ENCODE measurements at regions not wholly inside any gene's neighbourhood (a gene's known extent, or its start where the extent isn't known, plus 50 kb on each side); places are given as distances from the start of the nearest gene placed in this dataset.

DNA sequence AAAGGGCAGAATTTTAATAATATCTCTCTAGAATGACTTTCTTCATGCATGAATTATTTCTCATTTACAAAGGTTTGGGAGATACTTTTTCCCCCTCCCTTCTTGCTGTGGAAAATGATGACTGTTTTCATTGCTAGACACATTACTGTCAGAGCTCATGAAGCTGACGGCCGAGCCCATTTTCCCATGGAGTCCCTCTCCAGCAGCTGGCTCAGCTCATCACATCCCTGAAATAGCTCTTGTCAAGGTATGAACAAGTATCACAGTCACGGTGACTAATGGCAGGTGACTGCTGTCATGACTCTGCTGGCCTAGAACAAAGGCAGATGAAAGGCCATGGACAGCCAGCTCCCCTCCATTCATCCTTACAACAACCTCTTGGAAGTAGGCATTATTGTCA is 208.1 kb downstream of the ABCC12 start:
- H3K4me3 Mint-ChIP-seq = no peak overlapping the region
- H3K27me3 Mint-ChIP-seq (ENCODE audit: low read depth) = no peaks in the 10 kb centered on the region
- ChIA-PET CTCF (no interaction called here), POLR2A (no interaction called here)
- H3K36me3 Mint-ChIP-seq (ENCODE audit: low read depth) = no peaks in the 10 kb centered on the region
- H3K27ac Mint-ChIP-seq = no peak overlapping the region
- ATAC-seq (no peak), DNase-seq (no peak)
- H3K9me3 Mint-ChIP-seq (ENCODE audit: insufficient read depth) = no peaks in the 10 kb centered on the region
- H3K4me1 Mint-ChIP-seq (ENCODE audit: low read depth) = no peaks in the 10 kb centered on the region

DNA sequence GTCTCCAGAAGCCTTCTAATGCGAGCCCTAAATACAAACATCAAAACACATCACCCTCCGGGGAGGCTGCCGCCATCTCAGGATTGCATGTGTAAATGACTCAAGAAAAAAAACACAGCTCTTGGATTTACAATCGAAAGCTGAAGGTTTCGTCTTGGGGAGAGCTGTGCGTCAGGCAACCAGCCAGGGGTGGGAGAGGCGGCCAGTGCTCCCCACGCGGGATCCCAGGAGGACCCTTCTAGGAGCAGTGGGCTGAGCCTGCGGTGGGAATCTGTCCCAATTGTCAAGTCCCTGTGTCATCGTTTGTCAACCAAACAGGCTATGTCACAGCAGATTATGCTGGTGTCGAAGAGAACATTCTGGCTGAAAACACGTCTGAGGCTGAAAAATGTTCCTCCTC is 209.7 kb downstream of the ABCC12 start:
- CTCF ChIA-PET = interaction anchor here (1.3 kb wide), 1 partner anchor 804 kb away, joined by 3 read pairs; no protein-coding TSS in a partner anchor
- H3K4me1 Mint-ChIP-seq (ENCODE audit: low read depth) = no peaks in the 10 kb centered on the region

DNA sequence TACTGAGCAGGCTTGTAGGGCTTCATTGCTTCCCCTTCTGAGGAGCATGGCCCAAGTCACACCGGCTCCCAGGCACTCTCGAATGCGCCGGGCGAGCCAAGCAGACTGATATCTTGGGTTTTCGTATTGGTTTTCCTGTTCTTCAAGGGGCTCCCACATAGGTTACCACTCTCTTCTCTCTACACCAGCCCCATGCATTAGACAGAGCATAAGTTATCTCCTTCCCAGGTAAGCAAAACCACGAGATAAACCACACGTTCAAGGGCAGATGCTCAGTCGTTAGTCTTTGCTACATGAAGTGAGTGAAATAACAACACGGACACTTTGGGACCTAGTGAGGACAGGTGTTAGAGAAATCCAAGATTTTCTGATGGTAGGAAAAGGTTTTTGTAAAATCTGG is 211.2 kb downstream of the ABCC12 start:
- H3K36me3 Mint-ChIP-seq (ENCODE audit: low read depth) = no peaks in the 10 kb centered on the region
- no peaks in the 10 kb centered on the region for H3K27me3 Mint-ChIP-seq (ENCODE audit: low read depth)
- no peak overlapping the region for H3K27ac Mint-ChIP-seq
- POLR2A ChIA-PET = no interaction called here
- ATAC-seq (no peak), DNase-seq (no peak)
- H3K4me3 Mint-ChIP-seq = no peak overlapping the region
- H3K4me1 Mint-ChIP-seq (ENCODE audit: low read depth) = no peaks in the 10 kb centered on the region
- CTCF ChIA-PET = no interaction called here
- H3K9me3 Mint-ChIP-seq (ENCODE audit: insufficient read depth) = no peaks in the 10 kb centered on the region

More for the DNA sequence above, 209.7 kb downstream of the ABCC12 start:
- H3K36me3 Mint-ChIP-seq (ENCODE audit: low read depth) = no peaks in the 10 kb centered on the region
- DNase-seq (no peak), ATAC-seq (no peak)
- H3K27me3 Mint-ChIP-seq (ENCODE audit: low read depth) = no peaks in the 10 kb centered on the region
- POLR2A ChIA-PET = no interaction called here
- H3K4me3 Mint-ChIP-seq = no peak overlapping the region
- no peak overlapping the region for H3K27ac Mint-ChIP-seq
- no peaks in the 10 kb centered on the region for H3K9me3 Mint-ChIP-seq (ENCODE audit: insufficient read depth)

DNA sequence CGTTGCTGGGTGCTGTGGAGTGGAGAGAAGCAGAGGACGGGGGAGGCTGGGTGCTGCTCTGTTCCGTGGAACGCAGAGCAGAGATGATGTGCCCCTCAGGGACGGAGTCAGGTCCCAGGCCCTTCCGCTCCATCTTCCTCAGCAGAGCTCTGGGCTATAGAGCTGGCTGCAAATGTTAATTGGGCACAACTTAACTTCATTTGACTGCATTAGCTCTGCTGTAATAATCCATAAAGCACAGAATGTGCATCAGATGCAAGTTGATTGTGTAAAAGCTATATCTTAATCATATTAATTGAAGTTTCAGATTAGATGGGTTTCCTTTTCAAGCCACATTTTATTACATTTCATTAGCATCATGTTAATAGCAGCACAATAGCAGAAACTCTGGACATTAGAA is 212.6 kb downstream of the ABCC12 start:
- POLR2A ChIA-PET = no interaction called here
- ATAC-seq = no peak
- no peaks in the 10 kb centered on the region for H3K4me1 Mint-ChIP-seq (ENCODE audit: low read depth)

DNA sequence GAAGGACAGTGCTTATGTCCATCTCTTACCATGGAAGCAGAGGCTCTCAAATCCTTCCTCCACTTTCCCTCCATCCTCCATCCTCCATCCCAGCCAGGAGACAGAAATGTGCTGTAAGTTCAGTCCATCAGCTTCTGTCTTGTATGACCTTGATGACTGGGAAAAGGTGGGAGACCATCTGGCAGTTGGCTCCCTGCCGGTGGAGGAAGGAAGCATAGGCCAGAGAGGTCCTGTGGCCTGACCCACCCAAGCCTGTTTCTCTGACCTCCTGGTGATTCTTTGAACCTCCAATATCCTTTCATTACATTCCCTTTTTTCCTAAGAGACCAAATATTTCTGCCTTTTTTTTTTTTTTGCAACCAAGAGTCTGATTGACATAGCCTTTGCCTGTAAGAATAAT is 215.3 kb downstream of the ABCC12 start:
- Mint-ChIP-seq H3K27ac (no peak overlapping the region), H3K36me3 (ENCODE audit: low read depth) (no peaks in the 10 kb centered on the region), H3K27me3 (ENCODE audit: low read depth) (no peaks in the 10 kb centered on the region), H3K4me1 (ENCODE audit: low read depth) (no peaks in the 10 kb centered on the region), H3K4me3 (no peak overlapping the region), H3K9me3 (ENCODE audit: insufficient read depth) (no peaks in the 10 kb centered on the region)
- ChIA-PET POLR2A (no interaction called here), CTCF (no interaction called here)
- DNase-seq (no peak), ATAC-seq (no peak)

More for the DNA sequence above, 212.6 kb downstream of the ABCC12 start:
- Mint-ChIP-seq H3K36me3 (ENCODE audit: low read depth) (no peaks in the 10 kb centered on the region), H3K9me3 (ENCODE audit: insufficient read depth) (no peaks in the 10 kb centered on the region), H3K27me3 (ENCODE audit: low read depth) (no peaks in the 10 kb centered on the region), H3K4me3 (no peak overlapping the region), H3K27ac (no peak overlapping the region)
- DNase-seq = no peak
- CTCF ChIA-PET = no interaction called here

DNA sequence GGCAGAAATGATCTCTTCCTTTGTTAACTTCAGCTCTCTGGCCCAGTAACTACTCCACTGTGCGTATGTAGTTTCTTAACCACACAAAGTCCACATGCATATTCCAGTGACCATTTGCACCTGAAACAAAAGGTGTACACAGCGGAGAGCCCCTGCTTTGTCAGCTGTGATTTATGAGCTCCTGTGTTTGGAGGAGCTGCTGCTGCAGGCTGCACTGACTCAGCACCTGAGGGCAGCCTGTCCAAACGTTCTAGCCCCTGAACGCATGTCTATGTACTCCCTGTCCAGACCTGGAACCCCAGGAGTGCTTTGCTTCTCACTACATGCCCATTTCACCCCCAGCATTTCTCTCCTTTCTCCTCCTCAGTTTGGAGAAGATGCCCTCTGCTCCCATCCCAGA is 216.1 kb downstream of the ABCC12 start:
- no peak overlapping the region for H3K27ac Mint-ChIP-seq
- ChIA-PET POLR2A (no interaction called here), CTCF (no interaction called here)
- no peaks in the 10 kb centered on the region for H3K4me1 Mint-ChIP-seq (ENCODE audit: low read depth)
- no peaks in the 10 kb centered on the region for H3K36me3 Mint-ChIP-seq (ENCODE audit: low read depth)
- ATAC-seq (no peak), DNase-seq (no peak)
- no peaks in the 10 kb centered on the region for H3K9me3 Mint-ChIP-seq (ENCODE audit: insufficient read depth)
- H3K27me3 Mint-ChIP-seq (ENCODE audit: low read depth) = no peaks in the 10 kb centered on the region
- H3K4me3 Mint-ChIP-seq = no peak overlapping the region

DNA sequence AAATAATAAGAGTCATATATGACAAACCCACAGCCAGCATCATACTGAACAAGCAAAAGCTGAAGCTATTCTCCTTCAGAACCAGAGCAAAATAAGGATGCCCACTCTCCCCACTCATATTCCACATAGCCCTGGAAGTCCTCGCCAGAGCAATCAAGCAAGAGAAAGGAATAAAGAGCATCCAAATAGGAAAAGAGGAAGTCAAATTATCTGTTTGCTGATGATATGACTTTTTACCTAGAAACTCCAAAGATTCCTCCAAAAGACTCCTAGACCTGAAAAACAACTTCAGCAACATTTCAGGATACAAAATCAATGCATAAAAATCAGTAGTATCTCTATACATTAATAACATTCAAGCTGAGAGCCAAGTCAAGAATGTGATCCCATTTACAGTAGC is 217.5 kb downstream of the ABCC12 start:
- H3K36me3 Mint-ChIP-seq (ENCODE audit: low read depth) = no peaks in the 10 kb centered on the region
- H3K9me3 Mint-ChIP-seq (ENCODE audit: insufficient read depth) = no peaks in the 10 kb centered on the region
- H3K4me1 Mint-ChIP-seq (ENCODE audit: low read depth) = no peaks in the 10 kb centered on the region
- ChIA-PET POLR2A (no interaction called here), CTCF (no interaction called here)
- DNase-seq (no peak), ATAC-seq (no peak)
- H3K27ac Mint-ChIP-seq = no peak overlapping the region
- H3K4me3 Mint-ChIP-seq = no peak overlapping the region
- no peaks in the 10 kb centered on the region for H3K27me3 Mint-ChIP-seq (ENCODE audit: low read depth)

DNA sequence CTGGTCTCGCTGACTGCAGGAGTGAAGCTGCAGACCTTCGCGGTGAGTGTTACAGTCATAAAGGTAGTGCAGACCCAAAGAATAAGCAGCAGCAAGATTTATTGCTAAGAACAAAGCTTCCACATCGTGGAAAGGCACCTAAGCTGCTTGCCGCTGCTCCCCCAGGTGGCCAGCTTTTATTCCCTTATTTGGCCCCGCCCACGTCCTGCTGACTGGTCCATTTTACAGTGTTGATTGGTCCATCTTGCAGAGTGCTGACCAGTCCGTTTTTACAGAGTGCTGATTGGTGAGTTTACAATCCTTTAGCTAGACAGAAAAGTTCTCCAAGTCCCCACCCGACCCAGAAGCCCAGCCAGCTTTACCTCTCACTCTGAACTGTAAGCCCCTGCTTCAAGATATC is 227.8 kb downstream of the ABCC12 start:
- Mint-ChIP-seq H3K27ac (no peak overlapping the region), H3K27me3 (ENCODE audit: low read depth) (no peaks in the 10 kb centered on the region), H3K4me3 (no peak overlapping the region), H3K36me3 (ENCODE audit: low read depth) (no peaks in the 10 kb centered on the region), H3K4me1 (ENCODE audit: low read depth) (no peaks in the 10 kb centered on the region), H3K9me3 (ENCODE audit: insufficient read depth) (no peaks in the 10 kb centered on the region)
- CTCF ChIA-PET = no interaction called here
- POLR2A ChIA-PET = no interaction called here
- DNase-seq (no peak), ATAC-seq (no peak)

DNA sequence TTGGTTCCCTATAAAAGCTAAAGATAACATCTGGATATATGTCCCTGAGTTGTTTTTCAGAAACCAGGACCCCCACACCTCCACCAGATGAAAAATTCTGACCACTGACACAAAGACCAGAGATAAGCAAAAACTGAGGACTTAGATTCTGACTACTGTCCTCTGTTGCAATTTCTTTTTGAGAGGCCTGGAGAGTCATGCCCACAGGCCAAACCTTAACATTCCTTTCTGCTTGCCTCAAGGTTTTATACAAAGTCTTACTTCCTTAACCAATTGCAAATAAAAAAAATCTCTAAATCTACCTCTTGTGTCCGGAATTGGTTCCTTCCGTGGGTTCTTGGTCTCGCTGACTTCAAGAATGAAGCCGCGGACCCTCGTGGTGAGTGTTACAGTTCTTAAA is 228.5 kb downstream of the ABCC12 start:
- H3K4me1 Mint-ChIP-seq (ENCODE audit: low read depth) = no peaks in the 10 kb centered on the region
- H3K36me3 Mint-ChIP-seq (ENCODE audit: low read depth) = no peaks in the 10 kb centered on the region
- H3K27ac Mint-ChIP-seq = no peak overlapping the region
- CTCF ChIA-PET = no interaction called here
- ATAC-seq (no peak), DNase-seq (no peak)
- no peak overlapping the region for H3K4me3 Mint-ChIP-seq
- POLR2A ChIA-PET = no interaction called here
- H3K27me3 Mint-ChIP-seq (ENCODE audit: low read depth) = no peaks in the 10 kb centered on the region
- H3K9me3 Mint-ChIP-seq (ENCODE audit: insufficient read depth) = no peaks in the 10 kb centered on the region

DNA sequence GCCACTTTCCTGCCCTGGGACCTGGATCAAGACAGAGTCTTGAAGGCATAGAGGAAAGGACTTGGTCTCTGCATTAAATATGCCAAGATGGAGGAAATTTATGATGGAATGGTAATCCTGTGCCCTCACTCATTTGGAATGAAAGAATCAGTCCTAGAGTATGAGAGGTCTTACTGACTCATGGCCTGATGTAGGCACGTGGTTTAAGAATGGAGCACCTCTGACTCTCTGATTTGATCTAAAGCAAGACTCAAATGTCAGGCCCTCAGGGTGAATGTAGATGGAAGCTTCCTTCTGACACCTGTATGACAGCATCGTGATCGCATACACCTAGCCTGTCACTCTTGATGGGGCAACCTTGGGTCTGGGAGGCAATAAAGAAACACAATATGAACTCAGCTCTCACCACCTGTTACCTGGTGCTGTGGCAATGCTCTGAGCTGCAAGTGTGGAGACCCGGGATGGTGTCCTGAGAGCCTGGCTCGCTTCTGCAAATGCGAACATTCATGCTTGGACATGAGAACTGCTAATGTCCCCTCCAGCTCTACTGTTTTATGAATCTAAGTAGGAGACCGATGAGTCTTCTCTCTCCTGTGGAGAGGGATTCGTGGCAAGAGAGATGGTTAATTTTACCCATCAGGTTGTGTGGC is 229.9 kb downstream of the ABCC12 start:
- DNase-seq (no peak), ATAC-seq (no peak)
- H3K36me3 Mint-ChIP-seq (ENCODE audit: low read depth) = no peaks in the 10 kb centered on the region
- H3K9me3 Mint-ChIP-seq (ENCODE audit: insufficient read depth) = no peaks in the 10 kb centered on the region
- no peak overlapping the region for H3K27ac Mint-ChIP-seq
- POLR2A ChIA-PET = no interaction called here
- no peaks in the 10 kb centered on the region for H3K27me3 Mint-ChIP-seq (ENCODE audit: low read depth)
- H3K4me1 Mint-ChIP-seq (ENCODE audit: low read depth) = no peaks in the 10 kb centered on the region
- CTCF ChIA-PET = no interaction called here
- no peak overlapping the region for H3K4me3 Mint-ChIP-seq

DNA sequence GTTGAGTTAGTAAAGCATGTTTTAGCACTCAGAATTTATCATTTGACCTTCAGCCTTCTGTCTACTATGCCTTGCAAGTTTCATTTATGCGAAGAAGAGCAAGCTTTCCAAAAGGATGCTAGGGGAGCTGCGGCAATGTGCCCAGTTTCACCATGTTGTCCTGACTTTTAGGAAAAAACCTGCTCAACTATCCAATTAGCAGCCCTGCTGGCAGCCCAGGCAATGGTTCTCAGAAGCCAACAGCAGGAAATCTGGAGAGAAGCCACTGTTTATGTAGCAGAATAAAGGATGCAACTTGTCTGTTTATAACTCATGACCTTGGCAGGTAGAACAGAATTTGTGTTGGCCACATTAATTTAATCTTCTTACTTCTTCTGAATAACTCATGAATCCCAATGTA is 230.8 kb downstream of the ABCC12 start:
- no peaks in the 10 kb centered on the region for H3K36me3 Mint-ChIP-seq (ENCODE audit: low read depth)
- H3K9me3 Mint-ChIP-seq (ENCODE audit: insufficient read depth) = no peaks in the 10 kb centered on the region
- no peak overlapping the region for H3K27ac Mint-ChIP-seq
- ATAC-seq (no peak), DNase-seq (no peak)
- no peaks in the 10 kb centered on the region for H3K4me1 Mint-ChIP-seq (ENCODE audit: low read depth)
- no peaks in the 10 kb centered on the region for H3K27me3 Mint-ChIP-seq (ENCODE audit: low read depth)
- H3K4me3 Mint-ChIP-seq = no peak overlapping the region
- ChIA-PET CTCF (no interaction called here), POLR2A (no interaction called here)

DNA sequence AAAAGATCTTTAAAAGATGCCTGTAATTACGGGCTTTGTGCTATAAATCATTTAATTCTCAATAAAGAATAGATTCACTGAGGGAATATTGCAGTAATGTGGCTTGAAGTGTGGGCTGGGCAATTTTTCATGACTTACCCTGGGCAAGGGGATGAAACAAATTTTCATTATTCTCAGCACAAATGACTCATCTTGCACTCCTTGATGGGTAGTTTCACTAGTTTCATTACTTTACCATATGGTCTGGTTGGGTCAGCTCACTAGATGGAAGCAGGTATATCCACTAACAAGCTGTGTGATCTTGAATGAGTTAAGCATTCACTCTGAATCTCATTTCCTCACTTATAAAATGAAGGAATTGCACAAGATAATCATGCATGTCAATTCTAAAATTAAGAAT is 234.3 kb downstream of the ABCC12 start:
- no peaks in the 10 kb centered on the region for H3K36me3 Mint-ChIP-seq (ENCODE audit: low read depth)
- H3K4me3 Mint-ChIP-seq = no peak overlapping the region
- no peak overlapping the region for H3K27ac Mint-ChIP-seq
- DNase-seq = no peak
- ATAC-seq = no peak
- H3K4me1 Mint-ChIP-seq (ENCODE audit: low read depth) = no peaks in the 10 kb centered on the region
- no peaks in the 10 kb centered on the region for H3K27me3 Mint-ChIP-seq (ENCODE audit: low read depth)
- H3K9me3 Mint-ChIP-seq (ENCODE audit: insufficient read depth) = no peaks in the 10 kb centered on the region
- ChIA-PET CTCF (no interaction called here), POLR2A (no interaction called here)

DNA sequence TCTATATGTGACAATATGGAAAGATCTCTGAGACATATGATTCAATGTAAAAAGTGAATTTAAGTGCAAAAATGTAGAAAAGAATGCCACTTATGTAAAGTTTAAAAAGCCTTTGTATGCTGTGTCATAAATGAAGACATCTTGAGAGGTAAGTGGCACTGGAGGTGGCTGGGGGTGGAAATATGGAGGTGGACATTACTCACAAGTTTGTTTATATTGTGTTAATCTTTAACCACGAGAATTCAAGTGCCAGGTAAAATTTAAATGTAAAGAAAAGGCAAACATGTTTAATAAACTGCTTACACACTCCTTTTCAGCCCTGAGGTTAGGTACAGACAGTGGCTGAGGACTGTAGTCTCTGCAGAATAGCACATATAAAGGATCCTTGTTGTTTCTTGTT is 235.1 kb downstream of the ABCC12 start:
- Mint-ChIP-seq H3K9me3 (ENCODE audit: insufficient read depth) (no peaks in the 10 kb centered on the region), H3K4me1 (ENCODE audit: low read depth) (no peaks in the 10 kb centered on the region), H3K27ac (no peak overlapping the region), H3K36me3 (ENCODE audit: low read depth) (no peaks in the 10 kb centered on the region), H3K27me3 (ENCODE audit: low read depth) (no peaks in the 10 kb centered on the region), H3K4me3 (no peak overlapping the region)
- ATAC-seq (no peak), DNase-seq (no peak)
- CTCF ChIA-PET = no interaction called here
- POLR2A ChIA-PET = no interaction called here
